Mesenchymal stem cell (in vitro differentiated cells and primary cell): ENCODE measurements at regions not wholly inside any gene's neighbourhood (a gene's known extent, or its start where the extent isn't known, plus 50 kb on each side); places are given as distances from the start of the nearest gene placed in this dataset.
"Not testable (repeated sequence)": the region's sequence is repeated elsewhere in the genome, so short reads cannot be mapped to it uniquely, and the experiment has no call there.

Experiments
- DNase-seq: peaks from one replicate; pipeline ENCODE4 v3.0.0-alpha.2; 2013
- H2AFZ ChIP-seq: one replicate; pipeline ENCODE4 v1.6.1; 2013; ENCODE audit warnings: low read depth, mild to moderate bottlenecking, control low read depth, inconsistent platforms, low read length, moderate library complexity
- H2AK5ac ChIP-seq: 2 replicates; pipeline ENCODE4 v1.6.1; 2013; ENCODE audit warnings: low read length, moderate library complexity, mild to moderate bottlenecking, inconsistent platforms; ENCODE audit not compliant: severe bottlenecking
- H2BK120ac ChIP-seq: one replicate; pipeline ENCODE4 v1.6.1; 2013; ENCODE audit warnings: low read depth, mild to moderate bottlenecking, inconsistent platforms, low read length, moderate library complexity
- H2BK12ac ChIP-seq, 2 experiments: one replicate each; pipeline ENCODE4 v1.6.1; 2013; ENCODE audit warnings: inconsistent platforms in 2 of 2, low read length in 2 of 2, mild to moderate bottlenecking in 2 of 2, moderate library complexity in 2 of 2, control low read depth in 1 of 2
- H2BK15ac ChIP-seq: one replicate; pipeline ENCODE4 v1.6.1; 2013; ENCODE audit warnings: mild to moderate bottlenecking, low read depth, inconsistent platforms; ENCODE audit not compliant: poor library complexity, severe bottlenecking
- H2BK5ac ChIP-seq: 2 replicates; pipeline ENCODE4 v1.6.1; 2013; ENCODE audit warnings: low read depth, mild to moderate bottlenecking, low read length, control low read depth, inconsistent platforms; ENCODE audit not compliant: poor library complexity, severe bottlenecking
- H3K14ac ChIP-seq, 2 experiments: one replicate each; pipeline ENCODE4 v1.6.1; 2013; ENCODE audit warnings: inconsistent platforms in 2 of 2, low read length in 2 of 2, control low read depth in 1 of 2, mild to moderate bottlenecking in 1 of 2, moderate library complexity in 1 of 2
- H3K18ac ChIP-seq, 2 experiments: one replicate each; pipeline ENCODE4 v1.6.1; 2013; ENCODE audit warnings: inconsistent platforms in 2 of 2, low read length in 2 of 2, control low read depth in 1 of 2, low read depth in 1 of 2, mild to moderate bottlenecking in 1 of 2
- H3K23ac ChIP-seq, 2 experiments: one replicate each; pipeline ENCODE4 v1.6.1; 2013; ENCODE audit warnings: inconsistent platforms in 2 of 2, low read length in 2 of 2, mild to moderate bottlenecking in 2 of 2, moderate library complexity in 2 of 2, control low read depth in 1 of 2
- H3K27ac ChIP-seq: 2 replicates; pipeline ENCODE4 v1.5.1; 2013; ENCODE audit warnings: mild to moderate bottlenecking, moderate library complexity, low read length, control low read depth, inconsistent platforms; ENCODE audit not compliant: poor library complexity, severe bottlenecking
- H3K27me3 ChIP-seq, 2 experiments: 2 replicates each; pipeline versions ENCODE4 v1.6.1 to v1.7.0; 2013; ENCODE audit warnings: low read length in 2 of 2, mild to moderate bottlenecking in 2 of 2, moderate library complexity in 2 of 2, control low read depth in 1 of 2, inconsistent platforms in 1 of 2; ENCODE audit not compliant: control insufficient read depth in 1 of 2, insufficient read depth in 1 of 2
- H3K36me3 ChIP-seq, 2 experiments: 2 replicates each; pipeline versions ENCODE4 v1.6.1 to v1.7.0; 2013; ENCODE audit warnings: low read length in 2 of 2, control low read depth in 1 of 2, inconsistent platforms in 1 of 2, low read depth in 1 of 2, mild to moderate bottlenecking in 1 of 2; ENCODE audit not compliant: insufficient read depth in 2 of 2, control insufficient read depth in 1 of 2
- H3K4ac ChIP-seq, 2 experiments: one replicate each; pipeline ENCODE4 v1.6.1; 2013; ENCODE audit warnings: inconsistent platforms in 2 of 2, low read length in 2 of 2, mild to moderate bottlenecking in 2 of 2, moderate library complexity in 2 of 2, control low read depth in 1 of 2, low read depth in 1 of 2
- H3K4me1 ChIP-seq: 2 replicates; pipeline ENCODE4 v1.6.1; 2013; ENCODE audit warnings: low read depth, low read length, control low read depth; ENCODE audit not compliant: control insufficient read depth, insufficient read depth
- H3K4me2 ChIP-seq: 2 replicates; pipeline ENCODE4 v1.6.1; 2013; ENCODE audit warnings: low read length, mild to moderate bottlenecking, inconsistent platforms; ENCODE audit not compliant: poor library complexity, severe bottlenecking
- H3K4me3 ChIP-seq, 2 experiments: 2 replicates each; pipeline versions ENCODE4 v1.5.1 to v1.7.0; 2013; ENCODE audit warnings: low read length in 2 of 2, mild to moderate bottlenecking in 2 of 2, control low read depth in 1 of 2, low read depth in 1 of 2; ENCODE audit not compliant: insufficient read depth in 1 of 2
- H3K79me1 ChIP-seq: replicated peaks from 2 replicates; pipeline ENCODE4 v1.6.1; 2013; ENCODE audit warnings: mild to moderate bottlenecking, control low read depth, low read length, inconsistent platforms; ENCODE audit not compliant: poor library complexity, severe bottlenecking
- H3K9ac ChIP-seq: 2 replicates; pipeline ENCODE4 v1.7.0; 2013; ENCODE audit warnings: mild to moderate bottlenecking, low read length, moderate library complexity
- H3K9me3 ChIP-seq: 2 replicates; pipeline ENCODE4 v1.7.0; 2013; ENCODE audit warnings: mild to moderate bottlenecking, low read length; ENCODE audit not compliant: control insufficient read depth
- H4K8ac ChIP-seq: one replicate; pipeline ENCODE4 v1.6.1; 2013; ENCODE audit warnings: inconsistent platforms, mild to moderate bottlenecking, low read length, moderate library complexity
- H4K91ac ChIP-seq: one replicate; pipeline ENCODE4 v1.6.1; 2013; ENCODE audit warnings: mild to moderate bottlenecking, low read length, inconsistent platforms
- WGBS: methylation state at CpG from one replicate; pipeline ENCODE4 v1.1.7; 2013; ENCODE audit warnings: mixed read lengths; 5-methylcytosine and 5-hydroxymethylcytosine counted together

DNA sequence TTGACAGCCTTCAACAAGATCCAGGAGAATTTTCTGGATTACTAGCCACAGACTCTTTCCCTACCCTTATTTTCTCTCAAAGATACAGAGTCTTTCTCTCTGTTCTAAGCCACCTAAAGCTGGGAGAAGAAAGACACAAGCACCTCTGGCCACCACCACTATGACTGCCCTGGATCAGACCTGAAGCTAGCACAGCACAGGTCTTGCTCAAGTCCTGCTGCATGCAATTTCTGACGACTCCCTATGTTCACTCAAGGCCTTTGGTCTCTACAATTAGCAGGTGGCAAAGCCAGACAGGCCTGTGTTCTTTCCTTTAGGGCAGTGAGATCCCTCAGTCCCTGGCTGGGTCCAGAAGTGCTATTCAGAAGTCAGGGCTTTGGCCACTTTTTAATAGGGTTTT is 1614.5 kb downstream of the SPATA31A7 start:
- not testable (repeated sequence) for H3K23ac ChIP-seq, H3K36me3 ChIP-seq, H2BK12ac ChIP-seq, H3K4me2 ChIP-seq, H2BK15ac ChIP-seq, H3K27ac ChIP-seq, H3K4me1 ChIP-seq, H4K91ac ChIP-seq, H2AFZ ChIP-seq, H3K18ac ChIP-seq, H3K9me3 ChIP-seq, DNase-seq, H3K9ac ChIP-seq, H2AK5ac ChIP-seq, H3K4me3 ChIP-seq, H4K8ac ChIP-seq, H3K79me1 ChIP-seq, H3K4ac ChIP-seq, H3K14ac ChIP-seq, H2BK120ac ChIP-seq, H2BK5ac ChIP-seq
- 11% methylated on average over 1 of the region's 1 CpG for WGBS
- peaks cover 21% of the 10 kb centered on the region in 2 experiments for H3K27me3 ChIP-seq

DNA sequence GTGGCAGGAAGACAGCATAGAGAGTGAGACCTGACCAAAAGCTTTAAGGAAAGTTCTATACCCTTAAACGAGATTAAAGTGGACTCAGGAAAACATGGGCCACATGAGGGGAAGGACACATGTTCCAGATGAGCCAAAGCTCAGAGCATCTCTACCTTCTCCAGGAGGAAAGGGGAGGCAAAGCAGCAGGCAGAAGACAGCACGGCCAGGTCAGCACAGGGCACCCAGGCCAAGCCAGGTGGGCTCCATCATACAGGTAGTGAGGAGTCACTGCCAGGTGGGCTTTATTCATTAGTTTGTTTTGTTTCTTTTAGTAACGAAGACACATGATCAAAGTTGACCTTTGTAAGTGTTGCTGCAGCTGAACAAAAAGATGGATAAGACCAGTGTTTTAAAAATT is 1617.6 kb downstream of the SPATA31A7 start:
- not testable (repeated sequence) for H3K9ac ChIP-seq, H2AFZ ChIP-seq, H3K27me3 ChIP-seq, H2BK12ac ChIP-seq, H3K4me3 ChIP-seq, H3K27ac ChIP-seq, H3K36me3 ChIP-seq, H3K9me3 ChIP-seq, H2BK5ac ChIP-seq, H3K14ac ChIP-seq, H2AK5ac ChIP-seq, H4K8ac ChIP-seq, DNase-seq, H3K18ac ChIP-seq, H2BK15ac ChIP-seq, H2BK120ac ChIP-seq, H3K23ac ChIP-seq, H3K4me2 ChIP-seq, H4K91ac ChIP-seq, H3K79me1 ChIP-seq, H3K4me1 ChIP-seq, H3K4ac ChIP-seq
- WGBS: 57% methylated on average over 2 of the region's 3 CpGs

DNA sequence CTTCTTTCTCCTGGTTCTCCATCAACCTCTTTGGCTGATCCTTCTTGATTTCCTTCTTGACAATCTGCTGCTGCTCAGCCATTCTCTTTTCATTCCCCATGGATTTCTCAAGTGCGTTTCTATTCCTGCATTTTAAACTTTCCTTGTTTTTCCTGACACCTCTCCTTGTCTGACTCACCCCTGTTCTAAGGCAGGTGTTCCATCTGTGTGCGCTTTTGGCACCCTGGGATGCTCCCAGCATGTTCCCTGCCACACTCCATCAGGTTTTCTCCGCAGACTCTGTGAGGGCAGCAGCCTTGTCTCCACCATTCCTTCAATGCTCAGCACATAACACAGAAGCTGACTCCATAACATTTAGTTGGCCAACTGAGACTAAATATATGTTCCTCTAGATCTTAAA is 1618.2 kb downstream of the SPATA31A7 start:
- H2AK5ac ChIP-seq, H3K9ac ChIP-seq, H3K27me3 ChIP-seq, H4K8ac ChIP-seq, H3K14ac ChIP-seq, H3K36me3 ChIP-seq, H3K27ac ChIP-seq, H2BK120ac ChIP-seq, H2BK5ac ChIP-seq, H3K9me3 ChIP-seq, H3K23ac ChIP-seq, H4K91ac ChIP-seq, H2BK12ac ChIP-seq, DNase-seq, H3K79me1 ChIP-seq, H3K4ac ChIP-seq, H2AFZ ChIP-seq, H3K4me3 ChIP-seq, H3K4me1 ChIP-seq, H3K18ac ChIP-seq, H2BK15ac ChIP-seq: not testable (repeated sequence)
- peak overlapping the region; percentile 33 for H3K4me2 ChIP-seq
- 52% methylated on average over 3 of the region's 3 CpGs for WGBS

DNA sequence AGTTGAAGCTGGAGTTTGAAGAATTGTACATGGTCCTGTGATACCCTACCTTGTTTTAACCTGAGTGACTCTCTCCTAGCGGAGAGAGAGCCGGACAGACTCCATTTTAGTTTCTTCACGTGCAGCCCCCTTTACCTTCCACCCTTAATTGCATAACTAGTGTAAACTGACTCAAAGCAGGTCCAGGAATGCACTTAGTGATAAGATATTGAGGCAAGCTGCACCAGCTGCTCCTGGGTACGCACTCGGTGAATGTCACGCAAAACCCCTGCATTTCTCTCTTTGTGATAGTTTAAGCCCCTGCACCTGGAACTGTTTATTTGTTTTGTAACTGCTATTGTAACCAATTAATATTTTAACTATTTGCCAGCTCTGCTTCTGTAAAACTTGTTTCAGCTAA is 1620.5 kb downstream of the SPATA31A7 start:
- H3K4me3 ChIP-seq, H3K9ac ChIP-seq, H3K79me1 ChIP-seq, H3K36me3 ChIP-seq, H2AFZ ChIP-seq, H4K91ac ChIP-seq, H3K4ac ChIP-seq, H3K27ac ChIP-seq, H2BK120ac ChIP-seq, H3K27me3 ChIP-seq, H4K8ac ChIP-seq, H2BK12ac ChIP-seq, H3K18ac ChIP-seq, H3K14ac ChIP-seq, H2AK5ac ChIP-seq, H3K4me1 ChIP-seq, H3K23ac ChIP-seq, H2BK5ac ChIP-seq, DNase-seq, H2BK15ac ChIP-seq, H3K4me2 ChIP-seq, H3K9me3 ChIP-seq: not testable (repeated sequence)
- 83% methylated on average over 3 of the region's 6 CpGs for WGBS
